ENCODE measurements at regions not wholly inside any gene's neighbourhood (a gene's known extent, or its start where the extent isn't known, plus 50 kb on each side); places are given as distances from the start of the nearest gene placed in this dataset.

DNA sequence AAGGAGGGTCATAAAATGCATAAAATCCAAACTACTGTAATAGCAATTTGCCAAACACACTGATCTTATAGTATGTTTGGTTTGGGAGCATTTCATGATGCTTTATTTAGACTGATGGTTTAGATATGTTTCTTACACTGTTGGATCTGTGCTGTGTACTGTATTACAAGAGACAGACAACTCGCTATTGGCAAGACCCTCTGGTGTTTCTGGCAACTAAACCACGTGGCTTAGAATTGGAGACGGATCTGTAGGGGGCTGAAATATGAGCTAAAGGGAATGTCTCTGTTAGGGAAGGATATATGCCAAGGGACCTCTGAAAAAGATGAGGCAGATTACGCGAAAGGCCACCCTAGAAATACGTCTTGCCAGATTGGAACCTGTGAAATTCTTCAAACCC is 208.7 kb downstream of the BARX2 start:
- TF ChIP-seq, protein P1, sequence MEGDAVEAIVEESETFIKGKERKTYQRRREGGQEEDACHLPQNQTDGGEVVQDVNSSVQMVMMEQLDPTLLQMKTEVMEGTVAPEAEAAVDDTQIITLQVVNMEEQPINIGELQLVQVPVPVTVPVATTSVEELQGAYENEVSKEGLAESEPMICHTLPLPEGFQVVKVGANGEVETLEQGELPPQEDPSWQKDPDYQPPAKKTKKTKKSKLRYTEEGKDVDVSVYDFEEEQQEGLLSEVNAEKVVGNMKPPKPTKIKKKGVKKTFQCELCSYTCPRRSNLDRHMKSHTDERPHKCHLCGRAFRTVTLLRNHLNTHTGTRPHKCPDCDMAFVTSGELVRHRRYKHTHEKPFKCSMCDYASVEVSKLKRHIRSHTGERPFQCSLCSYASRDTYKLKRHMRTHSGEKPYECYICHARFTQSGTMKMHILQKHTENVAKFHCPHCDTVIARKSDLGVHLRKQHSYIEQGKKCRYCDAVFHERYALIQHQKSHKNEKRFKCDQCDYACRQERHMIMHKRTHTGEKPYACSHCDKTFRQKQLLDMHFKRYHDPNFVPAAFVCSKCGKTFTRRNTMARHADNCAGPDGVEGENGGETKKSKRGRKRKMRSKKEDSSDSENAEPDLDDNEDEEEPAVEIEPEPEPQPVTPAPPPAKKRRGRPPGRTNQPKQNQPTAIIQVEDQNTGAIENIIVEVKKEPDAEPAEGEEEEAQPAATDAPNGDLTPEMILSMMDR (IDR thresholded peaks at IDR 0.05) = no peak
- no peak for TF ChIP-seq POLR2A (IDR thresholded peaks at IDR 0.05)
